ENCODE measurements at regions not wholly inside any gene's neighbourhood (a gene's known extent, or its start where the extent isn't known, plus 50 kb on each side); places are given as distances from the start of the nearest gene placed in this dataset.

- no peak overlapping the region for H3K4me3 ChIP-seq (ENCODE audit: low read length in 3 of 3)
- TF ChIP-seq CTCF (IDR thresholded peaks at IDR 0.05; ENCODE audit: borderline replicate concordance, extremely low read depth, insufficient read depth): no peak
- no peaks in the 10 kb centered on the region for H3K27me3 ChIP-seq (ENCODE audit: control insufficient read depth, insufficient read depth, low read length)
- intact Hi-C loops (cut with DNase I): no loop called here
- no peak overlapping the region for H3K9ac ChIP-seq (ENCODE audit: low read length in 3 of 3)
- FAIRE-seq (no peak), DNase-seq (no peak)
- no peak overlapping the region for H3K27ac ChIP-seq (ENCODE audit: low read depth in 2 of 2, low read length in 2 of 2)
- H3K4me1 ChIP-seq (ENCODE audit: control insufficient read depth in 2 of 3, insufficient read depth in 2 of 3, low read depth in 1 of 3, low read length in 3 of 3): no peaks in the 10 kb centered on the region
- H3K36me3 ChIP-seq (ENCODE audit: control insufficient read depth in 2 of 3, insufficient read depth in 3 of 3, low read length in 3 of 3): no peaks in the 10 kb centered on the region
- no peaks in the 10 kb centered on the region for H3K9me3 ChIP-seq (ENCODE audit: control insufficient read depth in 2 of 3, insufficient read depth in 1 of 3, low read length in 3 of 3)
These were observed 550.7 kb downstream of the PKHD1 start for GRCh38 chr6:51536728-51537127.

GRCh38 chr6:51541847-51542246 is 545.6 kb downstream of the PKHD1 start:
- Histone ChIP-seq H3K9ac (ENCODE audit: low read length in 3 of 3) (no peak overlapping the region), H3K36me3 (ENCODE audit: control insufficient read depth in 2 of 3, insufficient read depth in 3 of 3, low read length in 3 of 3) (no peaks in the 10 kb centered on the region), H3K27me3 (ENCODE audit: control insufficient read depth, insufficient read depth, low read length) (no peaks in the 10 kb centered on the region), H3K27ac (ENCODE audit: low read depth in 2 of 2, low read length in 2 of 2) (no peak overlapping the region), H3K4me1 (ENCODE audit: control insufficient read depth in 2 of 3, insufficient read depth in 2 of 3, low read depth in 1 of 3, low read length in 3 of 3) (no peaks in the 10 kb centered on the region), H3K4me3 (ENCODE audit: low read length in 3 of 3) (no peak overlapping the region), H3K9me3 (ENCODE audit: control insufficient read depth in 2 of 3, insufficient read depth in 1 of 3, low read length in 3 of 3) (no peaks in the 10 kb centered on the region)
- DNase-seq: peak in 2 of 5 donors; percentile 25 to 53
- no peak for TF ChIP-seq CTCF (IDR thresholded peaks at IDR 0.05; ENCODE audit: borderline replicate concordance, extremely low read depth, insufficient read depth)
- FAIRE-seq: no peak
- intact Hi-C loops (cut with DNase I): no loop called here

- no peak overlapping the region for H3K9ac ChIP-seq (ENCODE audit: low read length in 3 of 3)
These were observed 544.9 kb downstream of the PKHD1 start for GRCh38 chr6:51542475-51542874.

More at GRCh38 chr6:51542475-51542874, 544.9 kb downstream of the PKHD1 start:
- no peaks in the 10 kb centered on the region for H3K9me3 ChIP-seq (ENCODE audit: control insufficient read depth in 2 of 3, insufficient read depth in 1 of 3, low read length in 3 of 3)
- H3K4me3 ChIP-seq (ENCODE audit: low read length in 3 of 3): no peak overlapping the region
- H3K4me1 ChIP-seq (ENCODE audit: control insufficient read depth in 2 of 3, insufficient read depth in 2 of 3, low read depth in 1 of 3, low read length in 3 of 3): no peaks in the 10 kb centered on the region
- no peak for TF ChIP-seq CTCF (IDR thresholded peaks at IDR 0.05; ENCODE audit: borderline replicate concordance, extremely low read depth, insufficient read depth)
- no peaks in the 10 kb centered on the region for H3K27me3 ChIP-seq (ENCODE audit: control insufficient read depth, insufficient read depth, low read length)
- no peak overlapping the region for H3K27ac ChIP-seq (ENCODE audit: low read depth in 2 of 2, low read length in 2 of 2)
- DNase-seq (peak in 1 of 5 donors; percentile 8), FAIRE-seq (no peak)
- intact Hi-C loops (cut with DNase I): no loop called here
- H3K36me3 ChIP-seq (ENCODE audit: control insufficient read depth in 2 of 3, insufficient read depth in 3 of 3, low read length in 3 of 3): no peaks in the 10 kb centered on the region

Data from kidney (tissue), 13 donors.